HepG2 (cell line): ENCODE measurements at regions not wholly inside any gene's neighbourhood (a gene's known extent, or its start where the extent isn't known, plus 50 kb on each side); places are given as distances from the start of the nearest gene placed in this dataset.

Source experiments
- ATAC-seq: fragments of 200-7000 bp; cut with Tn5 transposase; 3 replicates; pipeline ENCODE4 v1.9.1; 2020; ENCODE audit warnings: mild to moderate bottlenecking, moderate library complexity
- BruUV-seq: library from RNA; stranded (reverse); fragments of 400-500 nt; replicated peaks from 2 replicates; lab custom pipeline; 2021; lab: Mats Ljungman, UMichigan
- CTCF ChIA-PET: fragments of 300-600 bp; formaldehyde crosslinking; extraction: SDS; loops from one replicate; lab custom pipeline; 2021; ENCODE audit warnings: low total read pairs, inconsistent platforms, low intra/inter-chr PET ratio; lab: Yijun Ruan, JAX
- POLR2A ChIA-PET: fragments of 350-600 bp; sonication (Branson Sonifier 250); formaldehyde crosslinking; loops from one replicate; lab custom pipeline; 2020; ENCODE audit warnings: antibody characterized with exemption, inconsistent platforms; lab: Yijun Ruan, JAX
- DNase-seq: peaks from one replicate; pipeline ENCODE4 v3.0.0-alpha.2; 2015; ENCODE audit warnings: low spot score
- FAIRE-seq: peaks from 3 replicates; lab custom pipeline; 2011; peaks lifted over from hg19 to GRCh38; lab: Jason Lieb, UNC
- H2AFZ ChIP-seq: one replicate; pipeline ENCODE4 v1.6.1; 2011; ENCODE audit warnings: low read length, inconsistent platforms
- H3K27ac ChIP-seq: fragments of 300-600 bp; 3 replicates; pipeline ENCODE4 v1.8.0; 2011; ENCODE audit warnings: mixed run types, mild to moderate bottlenecking, mixed read lengths, low read length, inconsistent platforms; ENCODE audit not compliant: insufficient read depth; ENCODE audit errors: extremely low read length
- H3K27me3 ChIP-seq, 2 experiments: fragments of 200-600 bp in 1 of 2; 2 replicates in 1 of 2; 3 replicates in 1 of 2; pipeline versions ENCODE4 v1.6.0 to v1.8.0; 2011; ENCODE audit warnings: low read length in 2 of 2, mild to moderate bottlenecking in 2 of 2, moderate library complexity in 2 of 2, inconsistent platforms in 1 of 2; ENCODE audit not compliant: insufficient read depth in 2 of 2, control insufficient read depth in 1 of 2
- H3K36me3 ChIP-seq, 2 experiments: fragments of 200-600 bp in 1 of 2; replicated peaks in 1 of 2; 2 replicates in 1 of 2; 3 replicates in 1 of 2; pipeline versions ENCODE4 v1.5.1 to v1.8.0; 2011; ENCODE audit warnings: low read length in 2 of 2, inconsistent platforms in 1 of 2; ENCODE audit not compliant: insufficient read depth in 2 of 2, control insufficient read depth in 1 of 2
- H3K4me1 ChIP-seq: 2 replicates; pipeline ENCODE4 v1.5.1; 2012; ENCODE audit warnings: low read length, inconsistent platforms; ENCODE audit not compliant: insufficient read depth
- H3K4me2 ChIP-seq: 2 replicates; pipeline ENCODE4 v1.6.0; 2011; ENCODE audit warnings: low read depth, low read length, inconsistent platforms
- H3K4me3 ChIP-seq, 3 experiments: fragments of 200-600 bp in 1 of 3; sonication (generic), shearing (Covaris generic) in 1 of 3; replicated peaks in 1 of 3; 2 replicates each; pipeline ENCODE4 v1.5.1; 2011 to 2016; ENCODE audit warnings: low read length in 3 of 3, inconsistent platforms in 2 of 3, low read depth in 2 of 3, mild to moderate bottlenecking in 2 of 3, control low read depth in 1 of 3, mixed read lengths in 1 of 3; ENCODE audit not compliant: insufficient read depth in 1 of 3
- H3K79me2 ChIP-seq: one replicate; pipeline ENCODE4 v1.6.1; 2011; ENCODE audit warnings: low read length, inconsistent platforms; ENCODE audit not compliant: insufficient read depth
- H3K9ac ChIP-seq: 2 replicates; pipeline ENCODE4 v1.6.0; 2011; ENCODE audit warnings: mild to moderate bottlenecking, low read depth, low read length, inconsistent platforms; ENCODE audit not compliant: insufficient read depth
- H3K9me3 ChIP-seq: 2 replicates; pipeline ENCODE4 v1.5.1; 2012; ENCODE audit warnings: mild to moderate bottlenecking, low read length
- H4K20me1 ChIP-seq: 2 replicates; pipeline ENCODE4 v1.6.0; 2011; ENCODE audit warnings: inconsistent platforms, mild to moderate bottlenecking, low read length, moderate library complexity; ENCODE audit not compliant: insufficient read depth
- AKAP8 ChIP-seq: sonication (generic); formaldehyde crosslinking; IDR thresholded peaks from 2 replicates; pipeline ENCODE4 v1.5.1; 2020; ENCODE audit warnings: mild to moderate bottlenecking, missing genetic modification reagents
- HNRNPK ChIP-seq: fragments of 200-400 bp; formaldehyde crosslinking; IDR thresholded peaks from 2 replicates; pipeline ENCODE4 v1.6.1; 2018; ENCODE audit warnings: low read length, low read depth, moderate library complexity, mild to moderate bottlenecking; ENCODE audit not compliant: poor library complexity, severe bottlenecking
- LCORL ChIP-seq, 2 experiments: fragments of 450-650 bp in 1 of 2; sonication (generic) in 1 of 2; formaldehyde crosslinking in 1 of 2; IDR thresholded peaks; 2 replicates each; pipeline versions ENCODE4 v1.5.0 to v1.6.1; 2017 to 2020; ENCODE audit warnings: antibody characterized with exemption in 1 of 2, missing genetic modification reagents in 1 of 2
- NR0B2 ChIP-seq: sonication (generic); formaldehyde crosslinking; IDR thresholded peaks from 2 replicates; pipeline ENCODE4 v1.4.0; 2020; ENCODE audit warnings: mild to moderate bottlenecking, missing genetic modification reagents
- PITX1 ChIP-seq: sonication (generic); formaldehyde crosslinking; IDR thresholded peaks from 2 replicates; pipeline ENCODE4 v1.5.1; 2020; ENCODE audit warnings: mild to moderate bottlenecking, missing genetic modification reagents
- PLRG1 ChIP-seq: fragments of 450-650 bp; conservative IDR thresholded peaks from 2 replicates; pipeline ENCODE4 v1.6.1; 2016
- PPARG ChIP-seq: conservative IDR thresholded peaks from 2 replicates; pipeline ENCODE4 v1.6.1; 2016; ENCODE audit warnings: missing biosample characterization, missing genetic modification reagents
- ZBTB3 ChIP-seq: sonication (generic); formaldehyde crosslinking; IDR thresholded peaks from 2 replicates; pipeline ENCODE4 v1.4.0; 2020; ENCODE audit warnings: low read depth, mild to moderate bottlenecking, moderate library complexity, missing genetic modification reagents, borderline replicate concordance
- ZNF496 ChIP-seq: sonication (generic); formaldehyde crosslinking; IDR thresholded peaks from 2 replicates; pipeline ENCODE4 v1.8.1; 2023; ENCODE audit warnings: mild to moderate bottlenecking, moderate library complexity, missing genetic modification reagents; ENCODE audit not compliant: insufficient replicate concordance
- ZNF577 ChIP-seq: sonication (generic); formaldehyde crosslinking; IDR thresholded peaks from 2 replicates; pipeline ENCODE4 v1.4.0; 2020; ENCODE audit warnings: mild to moderate bottlenecking, low read depth, missing genetic modification reagents, borderline replicate concordance
- ZNF678 ChIP-seq: sonication (generic); formaldehyde crosslinking; IDR thresholded peaks from 2 replicates; pipeline ENCODE4 v1.4.0; 2020; ENCODE audit warnings: mild to moderate bottlenecking, missing genetic modification reagents
- ZNF737 ChIP-seq: sonication (generic); formaldehyde crosslinking; IDR thresholded peaks from 2 replicates; pipeline ENCODE4 v1.5.0; 2020; ENCODE audit warnings: missing genetic modification reagents, mild to moderate bottlenecking, borderline replicate concordance
- ZNF768 ChIP-seq: sonication (generic); formaldehyde crosslinking; IDR thresholded peaks from 2 replicates; pipeline ENCODE4 v1.4.0; 2020; ENCODE audit warnings: missing genetic modification reagents
- WGBS: methylation state at CpG from one replicate; pipeline ENCODE4 v1.1.6; 2017; ENCODE audit warnings: low lambda C conversion rate; 5-methylcytosine and 5-hydroxymethylcytosine counted together
- in situ Hi-C: cut with HindIII; loops from 2 replicates; pipeline ENCODE4 v1.10.0; 2017; ENCODE audit warnings: low pct_unique_long_range_greater_than_20kb; ENCODE audit not compliant: extremely low pct_ligation_motif_present
- intact Hi-C: fragments of 100-400 bp; cut with micrococcal nuclease; formaldehyde crosslinking; loops from one replicate; pipeline ENCODE4 v1.10.0; 2022; ENCODE audit not compliant: unreplicated experiment
- TF ChIP-seq, protein P1 (sequence below): sonication (generic); formaldehyde crosslinking; IDR thresholded peaks from 2 replicates; pipeline ENCODE4 v1.9.0; 2021; ENCODE audit warnings: missing genetic modification reagents, mild to moderate bottlenecking, borderline replicate concordance
- TF ChIP-seq, protein P2 (sequence below): sonication (generic); formaldehyde crosslinking; IDR thresholded peaks from 2 replicates; pipeline ENCODE4 v1.4.0; 2020; ENCODE audit warnings: mild to moderate bottlenecking, missing genetic modification reagents

GRCh38 chr2:118632921-118633320 lies 214.5 kb downstream of the EN1 start:
- Histone ChIP-seq H3K9ac (no peak overlapping the region), H3K4me2 (no peak overlapping the region), H2AFZ (no peak overlapping the region), H3K4me3 (no peak overlapping the region), H3K27ac (no peak overlapping the region), H3K4me1 (no peaks in the 10 kb centered on the region), H3K36me3 (no peaks in the 10 kb centered on the region; a peak in 1 of 5 replicates), H3K9me3 (no peaks in the 10 kb centered on the region), H4K20me1 (no peaks in the 10 kb centered on the region), H3K79me2 (no peaks in the 10 kb centered on the region), H3K27me3 (no peaks in the 10 kb centered on the region)
- no TSS peak for BruUV-seq
- no peak for FAIRE-seq
- POLR2A ChIA-PET, result no interaction called here
- intact Hi-C loops (no loop called here), in situ Hi-C loops (no loop called here)
- 25% methylated on average over 11 of the region's 11 CpGs for WGBS
- no peak for DNase-seq
- TF ChIP-seq ZNF768 (CRISPR knock-in tag), result no peak
- no peak for TF ChIP-seq ZNF678
- no peak for TF ChIP-seq PPARG (CRISPR knock-in tag)
- no peak for TF ChIP-seq ZNF577
- no peak for TF ChIP-seq LCORL (IDR thresholded peaks at IDR 0.05)
- TF ChIP-seq LCORL (CRISPR knock-in tag; IDR thresholded peaks at IDR 0.05), result no peak
- no peak for TF ChIP-seq PITX1 (CRISPR knock-in tag)
- no peak for TF ChIP-seq ZBTB3
- TF ChIP-seq HNRNPK, result no peak
- no peak for ATAC-seq
- CTCF ChIA-PET, result no interaction called here

DNA sequence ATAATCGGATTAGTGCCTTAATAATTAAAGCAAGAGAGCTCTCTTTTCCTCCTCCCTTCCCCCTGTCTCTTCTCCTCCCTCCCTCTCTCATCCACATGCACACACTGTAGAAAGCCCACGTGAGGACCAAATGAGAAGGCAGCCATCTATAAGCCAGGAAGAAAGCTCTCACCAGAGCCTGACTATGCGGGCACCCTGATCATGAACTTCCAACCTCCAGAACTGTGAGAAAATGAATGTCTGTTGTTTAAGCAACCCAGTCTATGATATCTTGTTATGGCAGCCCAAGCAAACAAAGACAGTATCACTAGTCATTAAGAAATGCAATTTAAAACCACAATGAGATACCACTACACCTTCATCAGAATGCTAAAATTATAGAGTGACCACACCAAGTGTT lies 220.3 kb downstream of the EN1 start:
- intact Hi-C loops, result no loop called here
- ChIA-PET POLR2A (no interaction called here), CTCF (no interaction called here)
- H3K4me3 ChIP-seq, result no peak overlapping the region
- H3K4me1 ChIP-seq, result no peaks in the 10 kb centered on the region
- no peaks in the 10 kb centered on the region for H3K79me2 ChIP-seq
- no peak overlapping the region for H3K9ac ChIP-seq
- no peak overlapping the region for H3K27ac ChIP-seq
- H4K20me1 ChIP-seq, result no peaks in the 10 kb centered on the region
- in situ Hi-C loops, result no loop called here
- H3K9me3 ChIP-seq, result no peaks in the 10 kb centered on the region
- H2AFZ ChIP-seq, result no peak overlapping the region
- FAIRE-seq, result no peak
- H3K4me2 ChIP-seq, result no peak overlapping the region
- BruUV-seq, result no TSS peak
- TF ChIP-seq, protein P1, sequence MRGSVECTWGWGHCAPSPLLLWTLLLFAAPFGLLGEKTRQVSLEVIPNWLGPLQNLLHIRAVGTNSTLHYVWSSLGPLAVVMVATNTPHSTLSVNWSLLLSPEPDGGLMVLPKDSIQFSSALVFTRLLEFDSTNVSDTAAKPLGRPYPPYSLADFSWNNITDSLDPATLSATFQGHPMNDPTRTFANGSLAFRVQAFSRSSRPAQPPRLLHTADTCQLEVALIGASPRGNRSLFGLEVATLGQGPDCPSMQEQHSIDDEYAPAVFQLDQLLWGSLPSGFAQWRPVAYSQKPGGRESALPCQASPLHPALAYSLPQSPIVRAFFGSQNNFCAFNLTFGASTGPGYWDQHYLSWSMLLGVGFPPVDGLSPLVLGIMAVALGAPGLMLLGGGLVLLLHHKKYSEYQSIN (CRISPR knock-in tag), result no peak
- TF ChIP-seq NR0B2 (CRISPR knock-in tag), result no peak
- TF ChIP-seq, protein P2, sequence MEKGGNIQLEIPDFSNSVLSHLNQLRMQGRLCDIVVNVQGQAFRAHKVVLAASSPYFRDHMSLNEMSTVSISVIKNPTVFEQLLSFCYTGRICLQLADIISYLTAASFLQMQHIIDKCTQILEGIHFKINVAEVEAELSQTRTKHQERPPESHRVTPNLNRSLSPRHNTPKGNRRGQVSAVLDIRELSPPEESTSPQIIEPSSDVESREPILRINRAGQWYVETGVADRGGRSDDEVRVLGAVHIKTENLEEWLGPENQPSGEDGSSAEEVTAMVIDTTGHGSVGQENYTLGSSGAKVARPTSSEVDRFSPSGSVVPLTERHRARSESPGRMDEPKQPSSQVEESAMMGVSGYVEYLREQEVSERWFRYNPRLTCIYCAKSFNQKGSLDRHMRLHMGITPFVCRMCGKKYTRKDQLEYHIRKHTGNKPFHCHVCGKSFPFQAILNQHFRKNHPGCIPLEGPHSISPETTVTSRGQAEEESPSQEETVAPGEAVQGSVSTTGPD (CRISPR knock-in tag), result no peak
- TF ChIP-seq ZNF496, result no peak
- TF ChIP-seq AKAP8 (CRISPR knock-in tag), result no peak
- no peak for TF ChIP-seq PLRG1
- TF ChIP-seq ZNF737 (CRISPR knock-in tag), result no peak
- TF ChIP-seq, all 625 proteins: peak for 0
- H3K36me3 ChIP-seq, result no peaks in the 10 kb centered on the region; a peak in 1 of 5 replicates
- ATAC-seq (no peak), DNase-seq (no peak)
- WGBS, result 24% methylated on average over 3 of the region's 3 CpGs
- H3K27me3 ChIP-seq, result no peaks in the 10 kb centered on the region
